Gastrocnemius medialis (tissue), 4 donors: ENCODE measurements at regions not wholly inside any gene's neighbourhood (a gene's known extent, or its start where the extent isn't known, plus 50 kb on each side); places are given as distances from the start of the nearest gene placed in this dataset.

ENCODE experiments used
- CTCF ChIP-seq, 5 experiments: fragments of 450-650 bp in 3 of 5; fragments of 200-600 bp in 2 of 5; sonication (generic) in 2 of 5; IDR thresholded peaks in 4 of 5; conservative IDR thresholded peaks in 1 of 5; 1 replicate in 4 of 5; 2 replicates in 1 of 5; pipeline ENCODE4 v1.5.1; 2016 to 2019; ENCODE audit warnings: antibody characterized with exemption in 5 of 5, mild to moderate bottlenecking in 3 of 5, moderate library complexity in 3 of 5
- POLR2A ChIP-seq, 2 donors: fragments of 450-650 bp; IDR thresholded peaks; one replicate each; pipeline ENCODE4 v1.6.1; 2017; ENCODE audit warnings: antibody characterized with exemption in 2 of 2, mild to moderate bottlenecking in 2 of 2, moderate library complexity in 2 of 2

DNA sequence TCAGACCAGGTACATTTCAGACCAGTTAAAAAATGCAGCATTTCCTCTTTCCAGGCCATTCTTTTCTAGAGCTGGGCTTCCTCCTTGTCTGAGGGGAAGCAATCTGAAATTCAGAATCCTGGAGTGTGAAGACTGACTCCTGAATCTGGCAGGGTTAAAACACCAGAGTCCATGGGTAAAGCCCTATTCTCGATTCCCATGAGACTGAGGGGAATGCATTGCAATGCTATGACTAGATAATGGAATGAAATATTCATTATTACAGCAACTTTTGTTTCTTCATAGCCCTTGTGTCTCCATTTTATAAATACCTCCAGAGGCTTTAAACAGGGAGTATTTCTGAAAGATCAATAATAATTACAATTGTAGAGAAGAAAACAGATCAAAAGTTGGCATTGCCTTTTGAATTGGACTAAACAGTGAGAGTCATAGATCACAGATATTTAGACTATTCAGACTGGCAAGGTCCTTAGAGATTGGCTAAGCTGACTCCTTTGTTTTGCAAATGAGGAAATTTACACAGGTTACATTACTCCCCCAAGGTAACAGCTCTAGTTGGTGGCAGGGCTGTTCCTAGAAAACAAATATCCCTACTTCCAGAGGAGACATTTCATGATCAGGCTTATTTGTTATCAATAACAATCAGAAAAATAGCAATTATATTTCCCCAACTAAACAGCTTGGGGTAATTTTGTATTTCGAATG, 632.6 kb upstream of the KIRREL3 start:
- no peak for TF ChIP-seq CTCF (IDR thresholded peaks at IDR 0.05 in 4 of 5, conservative IDR thresholded peaks at IDR 0.05 in 1 of 5)
- TF ChIP-seq POLR2A (IDR thresholded peaks at IDR 0.05), result no peak
